CD4-positive, alpha-beta T cell treated with Interferon alpha-2 for 1 hour (primary cell): ENCODE measurements at regions not wholly inside any gene's neighbourhood (a gene's known extent, or its start where the extent isn't known, plus 50 kb on each side); places are given as distances from the start of the nearest gene placed in this dataset.
"Not testable (repeated sequence)": the region's sequence is repeated elsewhere in the genome, so short reads cannot be mapped to it uniquely, and the experiment has no call there.

ENCODE experiments used
- DNase-seq, 2 donors: peaks; one replicate each; pipeline ENCODE4 v3.0.0-alpha.2; 2020 to 2022

DNA sequence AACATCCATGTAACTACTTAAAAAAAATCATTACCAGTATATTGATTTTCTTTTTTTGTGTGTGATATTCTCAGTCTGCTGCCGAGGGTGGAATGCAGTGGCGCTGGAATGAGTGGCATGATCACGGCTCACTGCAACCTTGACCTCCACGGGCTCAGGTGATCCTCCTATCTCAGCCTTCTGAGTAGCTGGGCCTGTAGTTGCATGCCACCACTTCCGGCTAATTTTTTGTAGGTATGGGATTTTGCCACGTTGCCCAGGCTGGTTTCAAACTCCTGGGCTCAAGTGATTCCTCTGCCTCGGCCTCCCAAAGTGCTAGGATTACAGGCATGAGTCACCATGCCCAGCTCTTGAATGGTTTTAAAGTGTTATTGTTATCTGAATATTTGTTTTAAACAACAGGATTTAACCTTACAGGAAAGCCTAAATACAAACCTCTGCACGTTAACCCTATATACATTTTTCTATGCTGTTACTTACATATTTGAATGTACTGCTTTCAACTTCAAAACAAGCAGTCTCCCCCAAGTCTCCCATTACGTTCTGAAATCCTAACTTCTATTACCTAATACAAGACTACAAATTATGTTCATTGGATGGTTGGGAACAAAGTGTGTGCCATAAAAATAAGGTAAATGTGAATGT lies 61.7 kb downstream of the KPNA2 start:
- DNase-seq = no peak

DNA sequence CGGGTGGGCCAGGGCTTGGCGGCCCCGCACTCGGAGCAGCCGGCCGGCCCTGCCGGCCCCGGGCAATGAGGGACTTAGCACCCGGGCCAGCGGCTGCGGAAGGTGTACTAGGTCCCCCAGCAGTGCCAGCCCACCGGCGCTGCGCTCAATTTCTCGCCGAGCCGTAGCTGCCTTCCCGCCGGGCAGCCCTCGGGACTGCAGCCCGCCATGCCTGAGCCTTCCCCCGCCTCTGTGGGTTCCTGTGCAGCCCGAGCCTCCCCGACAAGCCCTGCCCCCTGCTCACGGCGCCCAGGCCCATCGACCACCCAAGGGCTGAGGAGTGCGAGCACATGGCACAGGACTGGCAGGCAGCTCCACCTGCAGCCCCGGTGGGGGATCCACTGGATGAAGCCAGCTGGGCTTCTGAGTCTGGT lies 63.8 kb downstream of the KPNA2 start:
- not testable (repeated sequence) for DNase-seq

DNA sequence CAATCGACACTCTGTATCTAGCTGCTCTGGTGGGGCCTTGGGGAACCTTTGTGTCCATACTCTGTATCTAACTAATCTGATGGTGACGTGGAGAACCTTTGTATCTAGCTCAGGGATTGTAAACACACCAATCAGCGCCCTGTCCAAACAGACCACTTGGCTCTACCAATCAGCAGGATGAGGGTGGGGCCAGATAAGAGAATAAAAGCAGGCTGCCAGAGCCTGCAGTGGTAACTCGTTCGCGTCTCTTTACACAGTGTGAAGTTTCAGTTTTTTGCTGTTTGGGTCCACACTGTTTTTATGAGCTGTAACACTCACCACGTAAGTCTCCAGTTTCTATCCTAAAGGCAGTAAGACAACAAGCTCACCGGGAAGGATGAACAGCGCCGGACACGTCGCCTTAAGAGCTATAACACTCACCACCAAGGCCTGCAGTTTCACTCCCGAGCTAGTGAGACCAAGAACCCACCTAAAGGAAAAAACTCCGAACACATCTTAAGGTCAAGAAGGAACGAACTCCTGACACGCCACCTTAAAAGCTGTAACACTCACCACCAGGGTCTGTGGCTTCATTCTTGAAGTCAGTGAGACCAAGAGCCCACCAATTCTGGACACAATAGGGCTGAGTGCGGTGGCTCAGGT lies 64.6 kb downstream of the KPNA2 start:
- DNase-seq = no peak

DNA sequence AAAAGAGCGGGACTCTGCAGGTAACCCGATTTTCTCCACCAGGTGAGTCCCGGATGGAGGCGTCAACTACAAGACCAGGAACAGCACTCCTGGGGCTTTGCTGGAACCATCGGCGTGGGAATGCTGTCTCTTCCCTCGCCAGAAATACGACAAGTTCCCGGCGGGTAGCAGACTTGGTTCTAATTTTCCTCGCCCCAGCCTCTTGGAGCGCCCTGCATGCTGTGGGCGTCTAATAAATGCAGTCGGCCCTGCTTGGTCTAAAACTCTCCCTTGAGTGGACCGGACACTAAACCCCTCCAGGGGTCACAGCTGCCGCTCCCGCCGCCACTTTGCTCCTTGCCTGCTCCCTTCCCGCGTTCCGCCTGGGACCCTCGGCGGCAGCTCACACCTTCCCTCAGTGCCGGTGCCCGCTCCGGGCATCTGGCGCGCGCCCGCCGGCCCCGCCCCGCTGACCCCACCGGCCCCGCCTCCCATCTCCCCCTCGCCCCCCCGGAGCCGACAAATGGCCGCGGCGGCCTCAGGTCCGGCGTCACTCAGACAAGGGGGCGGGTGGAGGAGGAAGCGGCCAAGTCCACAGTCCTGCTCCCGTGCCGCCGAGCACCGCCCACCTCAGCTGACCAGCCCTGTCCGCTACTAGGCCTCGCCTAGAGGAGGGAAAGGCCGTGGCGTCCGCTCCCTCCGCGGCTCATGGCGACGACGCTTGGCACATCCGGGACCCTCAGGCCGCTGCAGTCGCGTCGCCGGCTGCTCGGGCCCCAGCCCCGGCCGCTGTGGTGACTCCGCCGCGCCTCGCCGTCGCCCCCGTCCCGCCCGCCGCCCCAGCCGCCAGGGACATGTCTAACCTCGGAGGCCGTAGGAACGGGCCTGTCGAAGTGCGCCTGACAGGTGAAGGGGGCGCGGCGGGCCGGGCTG lies 65.8 kb downstream of the KPNA2 start:
- peak; percentile 82 to 84 for DNase-seq

DNA sequence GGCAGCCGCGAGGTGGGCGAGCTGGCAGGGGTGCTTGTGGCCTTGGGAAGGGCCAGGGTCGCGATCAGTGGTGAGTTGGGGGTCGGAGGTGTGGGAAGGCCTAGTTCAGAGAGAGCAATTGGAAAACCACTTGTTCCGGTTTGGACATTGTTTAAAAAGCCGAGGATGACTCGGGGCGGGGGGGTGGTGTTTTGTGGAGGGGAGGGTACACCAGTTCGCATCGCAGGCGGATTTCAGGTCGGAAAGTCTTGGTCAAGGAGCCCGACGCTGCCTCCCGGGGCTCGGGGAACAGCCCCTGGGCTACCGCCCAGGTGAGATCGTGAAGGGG lies 66.4 kb downstream of the KPNA2 start:
- no peak for DNase-seq

DNA sequence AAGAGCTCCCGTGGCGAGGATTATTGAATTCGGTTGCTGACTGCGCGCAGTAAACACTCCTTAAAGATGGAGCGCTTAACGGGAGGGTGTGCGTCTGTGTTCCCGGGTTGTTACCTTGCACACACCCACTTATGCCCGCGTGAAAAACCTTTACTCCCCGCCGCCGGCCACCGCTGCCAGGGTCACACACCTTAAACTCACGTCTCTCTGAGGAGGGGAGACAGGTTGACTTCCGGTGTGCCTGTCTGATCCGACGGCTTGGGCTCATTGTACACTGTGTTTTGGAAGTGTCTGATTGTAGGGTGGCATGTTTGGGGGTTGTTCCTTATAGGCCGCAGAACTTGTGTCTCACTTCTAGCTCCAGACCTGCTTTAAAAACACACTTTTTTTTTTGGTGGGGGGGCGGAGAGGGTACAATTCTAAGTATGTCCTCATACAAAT lies 66.8 kb downstream of the KPNA2 start:
- DNase-seq = peak in 1 of 2 donors; percentile 42

DNA sequence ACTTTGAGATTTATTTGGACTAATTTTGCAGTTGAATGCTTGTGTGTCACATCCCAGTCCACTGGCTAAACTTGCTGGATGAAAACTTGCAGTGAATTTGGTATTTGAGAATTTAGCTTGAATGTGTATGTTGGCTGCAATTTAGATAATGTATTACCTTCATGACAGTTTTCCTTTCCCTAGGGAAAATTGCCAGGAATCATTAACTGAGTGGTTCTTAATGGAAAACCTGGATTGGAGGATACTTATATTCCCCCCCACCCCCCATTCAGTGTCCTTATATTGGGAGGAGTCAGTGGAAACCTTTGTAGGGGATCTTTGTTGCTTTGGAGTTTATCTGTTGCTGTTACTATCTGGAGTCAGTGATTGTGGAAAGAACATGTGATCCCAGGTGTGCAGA lies 67.6 kb downstream of the KPNA2 start:
- DNase-seq = no peak

DNA sequence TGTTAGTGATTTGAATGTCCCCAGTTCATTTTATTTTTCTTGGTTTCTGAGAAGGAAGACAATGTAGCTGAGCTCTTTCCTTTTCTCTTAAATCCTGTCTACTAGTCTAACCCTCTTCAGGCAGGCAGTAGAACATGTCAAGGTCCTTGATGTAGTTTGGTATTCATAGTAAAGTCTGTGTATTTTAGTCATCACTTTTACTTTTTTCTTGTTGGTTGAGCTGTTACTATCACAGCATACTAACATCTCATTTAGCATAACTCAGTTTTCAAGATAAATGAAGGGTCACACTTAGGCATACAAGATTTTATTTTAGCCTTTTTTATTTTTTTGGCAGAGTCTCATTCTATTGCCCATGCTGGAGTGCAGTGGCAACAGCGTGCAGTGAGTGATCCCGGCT lies 70.5 kb downstream of the KPNA2 start:
- DNase-seq = no peak

DNA sequence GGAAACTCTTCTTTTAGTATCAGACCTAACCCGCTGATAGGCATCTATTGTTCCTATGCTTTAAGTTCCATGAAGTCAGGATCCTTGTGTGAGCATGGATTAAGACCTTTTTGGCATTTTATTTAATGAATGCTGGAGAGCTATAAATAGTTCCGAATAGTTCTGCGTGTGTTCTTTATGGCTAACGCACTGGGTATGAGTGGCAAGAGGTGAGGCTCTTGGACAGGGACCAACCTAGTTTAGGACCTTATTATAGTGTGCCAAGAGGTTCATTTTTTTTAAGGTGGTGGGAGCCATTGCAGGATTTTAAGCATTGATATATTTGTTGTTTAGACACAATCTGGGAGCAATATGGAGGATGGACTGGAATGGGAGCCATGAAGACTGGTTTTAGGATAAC lies 71.8 kb downstream of the KPNA2 start:
- no peak for DNase-seq

DNA sequence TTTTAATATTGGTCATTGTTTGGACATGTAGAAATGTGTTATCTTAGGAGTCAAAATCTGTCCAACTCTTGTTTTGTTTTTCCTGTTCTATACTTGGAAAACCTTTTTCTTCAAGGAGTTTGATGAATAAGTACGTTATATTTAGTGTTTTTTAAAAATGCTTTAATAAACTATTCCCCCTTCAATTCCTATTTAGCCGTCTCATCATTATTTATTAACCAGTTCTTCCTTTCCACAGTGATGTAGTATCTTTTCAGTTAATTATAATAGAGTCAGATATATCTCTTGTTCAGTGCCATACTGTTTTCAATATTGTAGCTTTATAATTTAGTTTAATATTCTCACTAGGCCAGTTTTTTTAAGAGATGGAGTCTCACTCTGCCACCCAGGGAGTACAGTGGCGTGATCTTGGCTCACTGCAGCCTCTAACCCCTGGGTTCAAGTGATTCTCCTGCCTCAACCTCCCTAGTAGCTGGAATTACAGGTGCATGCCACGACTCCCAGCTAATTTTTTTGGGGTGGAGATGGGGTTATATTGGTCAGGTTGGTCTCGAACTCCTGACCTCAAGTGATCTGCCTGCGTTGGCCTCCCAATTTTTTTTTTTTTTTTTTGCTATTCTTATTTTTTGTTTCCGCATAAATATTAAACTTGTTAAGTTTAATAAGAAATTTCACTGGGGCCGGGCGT lies 72.9 kb downstream of the KPNA2 start:
- DNase-seq = no peak

DNA sequence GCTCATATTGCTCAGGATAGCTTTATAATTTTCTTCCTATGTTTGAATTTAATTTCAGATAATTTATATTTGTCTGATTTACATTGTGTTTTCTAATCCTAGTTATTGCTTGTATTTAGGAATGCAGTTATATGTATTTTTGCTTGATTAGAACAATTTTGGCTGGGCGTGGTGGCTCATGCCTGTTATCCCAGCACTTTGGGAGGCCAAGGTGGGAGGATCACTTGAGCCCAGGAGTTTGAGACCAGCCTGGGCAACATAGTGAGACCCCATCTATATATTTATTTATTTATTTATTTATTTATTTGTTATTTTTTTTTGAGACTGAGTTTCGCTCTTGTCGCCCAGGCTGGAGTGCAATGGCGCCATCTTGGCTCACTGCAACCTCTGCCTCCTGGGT lies 73.9 kb downstream of the KPNA2 start:
- DNase-seq = not testable (repeated sequence)

DNA sequence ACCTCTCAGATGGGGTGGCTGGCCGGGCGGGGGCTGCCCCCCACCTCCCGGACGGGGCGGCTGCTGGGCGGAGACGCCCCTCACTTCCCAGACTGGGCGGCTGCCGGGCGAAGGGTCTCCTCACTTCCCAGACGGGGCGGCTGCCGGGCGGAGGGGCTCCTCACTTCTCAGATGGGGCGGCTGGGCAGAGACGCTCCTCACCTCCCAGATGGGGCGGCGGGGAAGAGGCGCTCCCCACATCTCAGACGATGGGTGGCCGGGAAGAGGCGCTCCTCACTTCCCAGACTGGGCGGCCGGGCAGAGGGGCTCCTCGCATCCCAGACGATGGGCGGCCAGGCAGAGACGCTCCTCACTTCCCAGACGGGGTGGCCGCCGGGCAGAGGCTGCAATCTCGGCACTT lies 80.7 kb downstream of the KPNA2 start:
- DNase-seq = not testable (repeated sequence)

DNA sequence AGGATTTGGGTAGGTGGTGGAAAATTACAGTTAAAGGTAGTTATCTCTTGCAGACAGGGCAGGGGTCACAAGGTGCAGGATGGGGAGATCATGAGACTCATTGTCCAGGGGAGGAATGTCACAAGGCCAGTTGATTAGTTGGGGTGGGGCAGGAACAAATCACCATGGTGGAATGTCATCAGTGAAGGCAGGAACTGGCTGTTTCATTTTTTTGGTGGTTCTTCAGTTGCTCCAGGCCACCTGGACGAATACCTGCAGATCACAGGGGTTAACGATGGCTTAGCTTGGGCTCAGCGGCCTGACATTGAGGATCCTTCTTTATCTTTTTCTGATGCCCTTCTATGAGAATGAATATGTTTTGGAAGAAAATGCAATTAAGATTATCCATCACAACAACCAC lies 87.1 kb downstream of the KPNA2 start:
- no peak for DNase-seq

DNA sequence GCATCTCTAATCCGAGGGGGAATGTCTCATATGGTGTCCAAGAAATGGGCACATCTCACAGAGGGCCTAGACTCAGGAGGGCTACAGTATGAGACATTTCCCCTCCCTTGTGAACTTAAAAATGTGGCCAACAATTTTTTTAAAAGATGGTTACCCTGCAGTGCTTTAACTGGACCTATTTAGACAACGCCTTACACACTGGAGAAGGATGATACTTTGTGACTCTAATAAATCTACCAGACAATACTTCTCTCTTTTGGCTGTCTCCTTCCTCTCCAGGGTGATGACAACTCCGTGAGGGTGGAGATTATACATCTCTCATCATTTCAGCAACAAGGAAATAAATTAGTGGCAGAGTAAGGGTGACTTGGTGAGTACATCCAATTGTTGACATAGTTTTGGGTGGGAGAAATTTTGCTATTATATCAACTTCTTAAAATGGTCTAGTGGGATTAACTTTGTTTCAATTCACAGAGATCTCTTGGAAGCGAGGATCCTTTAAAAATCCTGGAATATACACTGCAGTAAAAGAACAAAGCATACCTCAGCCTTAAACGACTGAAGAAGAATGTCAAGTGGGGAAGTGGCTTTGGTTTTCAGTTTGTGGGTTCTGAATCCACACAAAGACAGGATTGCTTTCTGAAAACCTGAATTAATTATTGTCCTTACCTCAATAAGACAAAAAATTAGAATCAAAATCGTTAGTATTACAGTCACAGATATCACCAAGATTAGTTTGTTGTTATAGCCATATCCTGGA lies 89.8 kb downstream of the KPNA2 start:
- DNase-seq = no peak

DNA sequence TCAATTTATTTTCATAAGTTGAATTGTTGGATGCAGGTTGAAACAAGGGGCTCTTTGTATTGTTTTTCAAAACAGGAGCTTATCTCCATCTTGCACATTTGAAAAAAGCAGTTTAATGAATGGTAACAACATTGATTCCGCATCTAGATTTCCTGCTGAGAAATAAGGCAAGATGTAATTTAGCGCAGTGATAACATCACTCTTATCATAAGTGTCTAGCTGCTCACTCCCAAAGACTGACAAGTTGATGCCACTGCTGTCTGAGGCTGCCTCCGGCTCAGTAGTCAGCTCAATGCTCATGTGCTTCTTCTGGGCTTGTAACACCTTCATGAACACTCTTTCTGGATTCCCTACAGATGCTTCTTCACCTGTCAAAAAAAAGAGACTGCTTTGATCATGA lies 92.4 kb downstream of the KPNA2 start:
- no peak for DNase-seq

DNA sequence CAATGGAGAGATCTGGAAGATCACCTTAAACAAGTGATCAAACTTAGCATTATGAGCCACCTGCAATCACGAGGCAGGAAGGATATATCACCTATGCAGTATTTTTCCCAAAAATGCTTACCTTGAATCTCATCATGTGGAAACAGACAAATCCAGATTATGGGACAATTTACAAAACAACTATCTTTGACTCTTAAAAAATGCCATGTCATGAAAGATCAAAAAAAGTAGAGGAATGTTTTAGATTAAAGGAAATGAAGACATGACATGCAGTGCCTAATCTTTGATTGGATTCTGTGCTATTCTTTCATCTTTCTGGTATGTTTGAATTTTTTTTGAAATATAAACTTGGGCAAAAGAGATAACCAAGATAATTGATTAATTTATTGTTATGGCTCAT lies 95.9 kb downstream of the KPNA2 start:
- no peak for DNase-seq

DNA sequence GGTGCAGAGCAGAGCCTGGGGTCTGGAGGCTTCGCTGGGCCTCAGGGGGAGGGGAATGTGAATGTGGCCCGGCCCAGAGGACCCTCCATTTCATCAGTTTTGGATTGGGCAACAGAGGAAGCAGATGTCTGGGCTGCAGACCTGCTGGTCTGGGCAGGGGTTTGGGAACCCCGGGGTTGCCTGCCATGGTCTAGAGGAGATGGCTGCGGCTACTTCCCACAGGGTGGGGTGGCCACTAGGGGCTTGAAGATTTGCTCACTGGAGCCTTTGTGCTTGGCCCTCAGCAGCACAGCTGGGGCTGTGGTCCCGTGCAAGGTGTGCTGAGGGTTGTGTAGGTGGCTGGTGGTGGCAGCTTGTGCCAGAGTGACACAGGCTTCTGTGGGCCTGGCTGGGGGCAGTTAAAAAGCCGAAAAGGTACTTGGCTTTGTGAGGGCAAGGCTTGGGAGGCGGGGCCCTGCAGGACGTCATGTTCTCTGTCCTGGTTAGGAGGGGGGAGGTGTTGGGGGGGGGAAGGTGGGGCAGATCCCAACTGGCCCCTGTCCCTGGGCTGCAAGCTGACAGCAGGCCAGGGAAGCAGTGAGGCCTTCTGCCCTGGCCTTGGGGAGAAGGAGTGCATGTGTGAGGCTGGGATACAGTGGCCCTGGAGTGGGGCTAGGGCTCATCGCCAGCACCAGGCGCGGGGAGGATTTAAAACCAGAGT lies 98.0 kb downstream of the KPNA2 start:
- DNase-seq = no peak

DNA sequence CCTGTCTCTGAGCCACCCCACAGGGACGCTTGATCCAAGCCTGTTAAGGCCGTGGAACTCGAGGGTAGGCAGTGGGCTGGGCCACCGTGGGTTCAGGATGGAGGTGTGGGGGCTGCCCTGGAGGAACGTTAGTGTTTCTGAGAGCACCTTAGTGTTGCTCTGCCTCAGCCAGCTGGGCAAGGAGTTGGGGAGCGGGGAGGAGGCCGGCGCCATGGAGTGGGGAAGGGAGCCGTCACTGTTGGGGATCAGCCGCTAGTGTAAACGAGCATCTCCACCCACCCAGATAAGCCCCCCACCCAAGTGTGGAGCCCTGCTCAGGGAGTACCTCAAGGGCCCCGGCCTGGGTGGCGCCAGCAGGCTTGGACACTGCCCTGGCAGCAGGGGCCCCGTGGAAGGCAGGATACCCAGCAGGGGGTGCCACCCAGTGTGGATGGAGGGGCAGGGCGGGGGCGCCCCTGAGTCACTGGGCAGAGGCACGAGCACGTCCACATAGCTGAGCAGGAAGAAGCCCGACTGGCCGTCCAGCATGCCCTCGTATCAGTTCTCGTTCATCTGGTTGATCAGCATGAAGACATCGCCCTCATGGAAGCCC lies 98.6 kb downstream of the KPNA2 start:
- no peak for DNase-seq

DNA sequence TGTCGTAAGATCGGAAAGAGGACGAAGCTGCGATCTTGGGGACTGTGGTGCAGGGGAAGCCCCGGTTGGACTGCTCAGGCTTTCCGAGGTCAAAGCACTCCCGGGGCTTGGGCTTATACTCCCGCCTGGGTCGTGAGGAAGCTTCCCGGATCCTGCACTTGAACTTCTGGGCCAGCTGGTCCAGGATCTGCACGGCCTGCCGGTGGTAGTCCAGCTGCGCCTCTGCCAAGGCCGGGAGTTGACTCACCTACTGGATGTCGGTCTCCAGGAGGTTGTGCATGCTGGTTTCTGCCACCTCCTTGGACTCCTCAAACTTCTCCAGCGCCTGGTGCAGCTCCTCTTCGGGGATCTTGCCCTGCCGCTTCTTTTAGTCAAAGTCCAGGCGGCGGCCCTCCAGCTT lies 99.2 kb downstream of the KPNA2 start:
- DNase-seq = no peak

DNA sequence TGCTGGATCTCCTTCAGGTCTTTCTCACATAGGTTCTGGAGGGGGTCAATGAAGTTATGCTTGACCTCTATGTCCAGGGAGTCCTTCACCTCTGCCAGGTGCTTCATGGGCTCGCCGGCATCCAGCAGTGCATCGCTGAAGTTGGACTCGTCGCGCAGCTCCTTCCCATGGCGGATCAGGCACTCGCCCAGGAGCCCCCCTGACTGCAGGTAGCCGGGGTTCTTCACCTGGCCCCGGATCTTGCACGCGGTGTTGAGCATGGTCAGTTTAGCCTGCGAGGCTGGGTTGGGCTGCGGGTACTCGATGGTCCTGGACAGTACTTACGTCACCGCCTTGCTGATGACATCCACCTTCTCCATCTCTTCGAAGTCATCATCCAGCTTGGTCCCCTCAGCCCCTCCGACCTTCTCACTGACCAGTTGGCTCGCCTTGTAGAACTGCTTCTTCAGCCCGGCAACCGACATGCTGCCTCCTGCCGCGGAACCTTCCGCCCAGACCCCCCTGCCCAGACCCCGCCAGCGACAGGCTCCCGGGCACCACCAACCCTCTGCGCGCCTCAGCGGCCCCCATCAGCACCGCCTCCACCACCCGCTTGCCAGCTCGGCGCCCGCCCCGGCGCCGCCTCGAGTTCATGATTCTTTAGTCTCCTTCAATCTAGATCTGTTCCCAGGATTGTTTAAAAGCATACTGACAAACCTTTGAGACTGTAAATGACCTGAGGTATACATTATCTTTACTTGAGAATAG lies 99.8 kb downstream of the KPNA2 start:
- no peak for DNase-seq

DNA sequence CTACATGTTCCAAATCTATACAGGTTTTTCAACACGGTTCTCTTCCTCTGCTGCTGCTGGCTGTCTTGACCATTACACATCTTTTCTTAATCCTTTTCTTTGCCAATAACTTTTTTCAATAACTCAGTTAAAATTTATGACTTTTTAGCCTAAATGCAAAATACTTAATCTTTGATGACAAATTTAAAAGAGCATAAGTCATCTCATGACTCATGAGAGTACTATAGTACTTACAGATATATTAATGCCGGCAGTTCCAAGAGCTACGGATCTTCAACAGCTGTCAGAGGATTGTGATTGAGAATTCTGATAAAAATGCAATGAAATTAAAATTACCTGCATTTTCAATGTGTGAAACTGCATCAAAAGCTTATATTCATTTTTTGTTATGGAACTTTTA lies 105.5 kb downstream of the KPNA2 start:
- no peak for DNase-seq
